Hematopoietic multipotent progenitor cell (in vitro differentiated cells): ENCODE measurements at regions not wholly inside any gene's neighbourhood (a gene's known extent, or its start where the extent isn't known, plus 50 kb on each side); places are given as distances from the start of the nearest gene placed in this dataset.

Experiments
- DNase-seq, 3 donors: peaks; one replicate each; pipeline ENCODE4 v3.0.0-alpha.2; 2011 to 2015; ENCODE audit warnings: low read depth in 2 of 3, low spot score in 2 of 3

- no peak for DNase-seq
Observed at GRCh38 chr6:108734271-108734922, 113.8 kb upstream of the ARMC2 start.

- DNase-seq: no peak
Observed at GRCh38 chr6:108735310-108736001, 112.8 kb upstream of the ARMC2 start.

- DNase-seq: no peak
Observed at GRCh38 chr6:108736002-108736361, 112.2 kb upstream of the ARMC2 start.

DNA sequence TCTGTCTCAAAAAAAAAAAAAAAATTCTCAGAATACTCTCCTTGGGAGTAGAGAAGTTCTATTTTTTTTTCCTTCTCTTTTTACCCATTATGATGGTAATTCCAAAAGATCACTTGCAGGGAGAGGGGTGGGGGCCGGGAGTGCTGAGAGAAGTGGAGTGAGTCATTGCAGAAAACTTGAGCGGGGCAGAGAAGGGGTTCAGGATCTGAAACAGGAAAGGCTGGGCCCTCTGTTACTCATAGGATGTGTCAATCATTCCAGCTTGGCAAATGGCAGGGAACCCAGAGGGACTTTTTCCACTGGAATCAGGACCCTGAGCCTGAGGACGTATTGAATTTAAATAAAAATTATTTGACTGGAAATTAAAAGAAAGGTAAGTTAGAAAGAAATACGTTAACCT lies 111.4 kb upstream of the ARMC2 start:
- peak in 1 of 3 donors; percentile 36 for DNase-seq

GRCh38 chr6:108737594-108738546 lies 110.4 kb upstream of the ARMC2 start:
- no peak for DNase-seq

DNA sequence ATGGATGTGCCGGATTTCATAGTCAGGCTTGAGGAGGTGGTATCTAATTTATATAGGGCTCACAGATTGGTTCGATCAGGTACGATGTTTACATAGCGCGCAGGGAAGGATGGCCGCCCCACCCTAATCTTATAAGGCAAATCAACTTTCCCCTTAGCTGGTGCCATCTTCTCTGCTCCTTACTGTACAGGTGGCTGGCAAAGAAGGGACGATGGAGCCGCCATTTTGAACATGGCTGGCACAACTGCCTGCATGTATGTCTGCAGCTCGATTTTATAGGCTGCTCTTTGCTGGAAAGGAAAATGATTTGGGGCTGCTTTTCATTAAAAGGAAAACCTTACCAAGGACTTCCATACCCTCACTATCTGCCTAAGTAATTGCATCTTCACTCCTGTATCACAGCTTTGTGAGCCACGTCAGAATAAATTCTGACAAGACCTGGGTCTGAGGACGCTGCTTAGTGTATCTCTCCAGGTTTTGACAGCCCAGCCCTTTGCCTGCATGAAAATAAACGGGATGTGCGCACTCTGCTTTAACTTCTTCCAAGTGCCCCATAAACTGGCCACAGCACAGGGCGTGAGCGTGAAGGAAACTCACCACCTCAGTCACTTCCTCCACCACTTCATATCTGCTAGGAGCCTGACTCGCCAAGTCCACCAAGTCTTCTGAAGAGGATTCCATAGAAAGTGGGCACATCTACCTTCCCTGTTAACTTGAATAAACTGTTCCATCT lies 109.4 kb upstream of the ARMC2 start:
- no peak for DNase-seq

GRCh38 chr6:108739496-108740330 lies 108.5 kb upstream of the ARMC2 start:
- no peak for DNase-seq

DNA sequence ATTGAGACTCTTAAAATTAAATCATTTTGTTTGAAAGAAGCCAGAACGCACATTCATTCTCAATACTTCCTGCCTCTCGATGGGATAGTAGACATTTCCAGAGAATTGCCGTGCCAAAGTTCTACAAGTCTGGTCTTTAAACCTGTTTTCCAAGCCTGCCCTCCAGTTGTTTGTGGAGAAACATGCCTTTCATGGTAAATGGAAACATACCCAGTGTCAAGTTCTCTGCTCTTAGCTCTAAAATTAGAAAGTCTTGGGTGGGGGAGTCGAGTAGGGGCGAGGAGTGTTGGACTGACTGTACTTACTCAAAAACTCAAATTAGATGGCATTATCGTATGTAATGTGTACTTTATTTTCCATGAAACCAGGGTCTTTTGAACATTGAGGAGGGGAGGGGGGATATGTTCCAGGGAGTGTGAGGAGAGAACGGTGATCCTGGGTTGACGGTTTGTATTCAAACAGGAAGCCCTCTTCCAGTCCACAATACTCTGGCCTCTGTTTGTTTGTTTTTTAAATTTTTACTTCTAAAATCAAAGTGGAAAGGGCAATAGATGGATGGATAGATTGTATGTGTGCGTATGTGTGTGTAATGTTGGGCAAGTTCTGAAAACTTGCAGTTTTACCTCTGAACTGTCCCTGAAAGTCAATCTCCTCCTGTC lies 106.8 kb upstream of the ARMC2 start:
- DNase-seq: no peak

- peak in 2 of 3 donors; percentile 51 to 89 for DNase-seq
Observed at GRCh38 chr6:108742041-108742440, 106.2 kb upstream of the ARMC2 start.

DNA sequence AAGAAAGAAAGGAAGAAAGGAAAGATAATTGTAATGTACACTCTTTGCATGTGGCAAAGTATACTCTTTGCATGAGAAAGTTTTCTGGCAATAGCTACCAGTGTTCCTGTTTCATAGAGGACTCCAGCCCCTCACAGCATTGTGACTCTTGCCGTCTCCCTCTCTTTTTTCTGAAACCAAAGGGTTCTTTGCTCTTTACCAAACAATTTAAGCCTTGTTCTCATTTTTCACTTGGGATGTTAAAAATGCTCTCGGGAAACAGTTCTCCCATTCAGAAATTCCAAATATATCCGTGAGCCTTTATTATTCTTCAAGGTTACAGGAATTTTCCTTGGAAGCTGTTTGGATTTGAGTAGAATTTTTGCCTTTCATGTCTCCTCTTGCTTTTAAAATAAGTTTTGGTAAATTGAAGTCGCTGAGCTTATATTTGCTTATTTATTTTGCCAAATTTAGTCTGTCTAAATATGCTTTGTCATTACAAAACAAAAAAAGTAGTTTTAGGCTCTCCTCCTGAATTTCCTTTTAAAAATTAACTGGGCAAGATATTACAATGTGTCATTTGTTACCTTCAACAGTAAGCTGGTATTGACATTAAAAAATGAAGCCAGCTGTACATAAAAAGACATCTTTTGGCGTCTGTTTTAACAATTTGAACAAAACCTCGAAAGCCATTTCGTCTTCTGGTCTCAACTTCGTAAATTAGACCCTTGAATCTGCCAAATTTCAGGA lies 103.8 kb upstream of the ARMC2 start:
- DNase-seq: no peak

DNA sequence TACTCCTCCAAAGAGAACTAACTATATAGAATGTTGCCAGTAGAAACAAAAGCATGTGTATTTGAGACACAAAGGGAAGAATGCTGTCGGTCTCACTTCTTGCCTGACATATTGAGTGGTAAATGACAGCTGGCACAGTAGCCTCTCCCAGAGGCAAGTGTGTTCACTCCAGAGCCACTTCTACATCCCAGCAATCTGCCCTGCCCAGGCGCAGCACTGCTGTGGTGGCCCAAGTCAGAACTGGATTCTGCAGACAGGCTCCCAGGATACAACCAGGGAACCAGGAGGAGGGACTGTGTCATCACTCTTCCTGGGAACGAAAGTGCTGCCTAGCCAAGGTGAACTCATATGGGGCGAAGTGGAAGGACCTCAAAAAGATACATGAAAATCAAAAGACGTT lies 103.2 kb upstream of the ARMC2 start:
- DNase-seq: no peak

DNA sequence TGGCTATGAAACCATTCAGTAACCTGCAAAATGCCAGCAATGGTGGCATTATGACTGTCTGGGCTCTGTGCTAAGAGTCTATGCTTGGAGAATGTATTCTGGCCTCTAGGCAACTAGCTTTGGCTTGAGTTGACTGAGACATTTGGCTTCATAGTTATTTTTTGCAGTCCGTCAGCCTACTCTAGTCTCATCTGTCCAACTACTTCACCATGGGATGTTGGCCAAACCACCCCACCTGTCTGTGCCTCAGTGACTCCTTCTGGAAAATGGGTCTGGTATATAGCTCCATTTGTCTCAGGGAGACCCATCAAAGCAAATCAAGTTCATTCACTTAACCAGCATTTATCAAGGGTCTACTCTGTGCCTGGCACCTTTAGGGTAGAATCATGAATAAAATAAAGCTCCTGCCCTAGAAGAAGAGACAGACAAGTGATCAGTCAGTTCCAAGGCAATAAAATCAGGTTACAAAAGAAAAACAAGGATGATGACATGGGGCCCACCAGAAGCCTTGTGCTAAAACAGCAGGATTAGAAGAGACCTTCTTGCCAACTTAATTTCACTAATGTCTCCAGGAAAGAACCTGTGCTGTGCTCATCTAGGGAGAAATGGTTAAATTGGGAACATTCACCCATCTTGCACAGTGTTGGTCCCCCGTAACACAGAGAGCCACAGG lies 102.4 kb upstream of the ARMC2 start:
- no peak for DNase-seq

DNA sequence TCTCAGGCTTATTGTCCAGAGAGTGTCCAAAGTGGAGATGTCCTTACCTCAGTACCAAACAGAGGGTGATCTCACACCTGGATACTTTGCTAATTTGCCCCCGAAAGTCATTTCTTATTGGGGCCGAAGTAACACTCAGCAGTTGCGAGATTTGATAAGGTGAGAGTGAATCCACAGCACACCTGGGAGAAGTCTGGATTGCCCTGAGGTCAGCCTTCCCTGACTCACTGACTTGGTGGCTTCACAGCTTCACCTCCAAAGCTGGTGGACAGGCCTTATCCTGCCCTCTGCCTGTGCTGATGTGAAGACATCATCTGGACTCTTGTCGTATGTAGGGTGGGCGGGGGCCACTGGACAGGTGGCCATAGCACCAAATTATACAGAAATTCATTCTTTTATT lies 101.9 kb upstream of the ARMC2 start:
- no peak for DNase-seq

- DNase-seq: no peak
Observed at GRCh38 chr6:108746836-108747575, 101.2 kb upstream of the ARMC2 start.

DNA sequence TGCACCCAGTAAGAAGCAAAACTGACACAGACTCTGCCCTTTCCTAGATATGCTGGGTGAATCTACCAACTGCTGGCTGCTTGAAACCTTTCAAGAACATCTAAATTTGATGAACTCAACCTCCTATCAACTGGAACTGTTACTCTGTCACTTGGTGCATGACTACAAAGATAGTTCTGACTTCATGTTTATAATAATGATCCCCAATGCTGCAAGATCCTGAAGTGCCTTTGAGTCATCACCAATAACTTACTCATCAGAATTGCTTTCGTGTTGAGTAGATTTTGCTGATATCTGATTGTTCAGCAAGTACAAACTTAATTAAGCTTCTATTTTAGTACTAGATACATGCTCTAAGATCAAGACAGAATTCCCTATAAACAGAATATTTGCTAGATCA lies 100.2 kb upstream of the ARMC2 start:
- DNase-seq: no peak

- DNase-seq: no peak
Observed at GRCh38 chr6:108748959-108749358, 99.3 kb upstream of the ARMC2 start.

DNA sequence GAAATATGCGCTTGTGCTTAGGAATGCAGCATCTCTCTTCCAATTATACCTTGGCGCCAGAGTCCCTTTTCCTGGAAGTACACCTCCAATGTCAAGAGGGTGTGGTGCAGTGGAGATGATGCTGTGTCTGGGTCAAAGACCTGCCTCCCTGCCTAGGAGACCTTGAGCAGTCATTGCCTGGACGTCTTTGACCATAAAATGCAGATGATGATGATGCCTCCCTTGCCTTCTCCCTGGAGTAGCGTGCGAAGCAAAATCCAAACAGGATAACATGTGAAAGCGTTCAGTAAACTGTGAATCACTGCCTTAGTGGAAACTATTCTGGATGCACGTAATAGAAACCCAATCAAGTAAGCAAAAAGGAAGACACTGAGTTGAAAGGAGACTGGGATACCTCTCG lies 97.4 kb upstream of the ARMC2 start:
- no peak for DNase-seq

GRCh38 chr6:108751282-108751681 lies 96.9 kb upstream of the ARMC2 start:
- no peak for DNase-seq
